ENCODE measurements at regions not wholly inside any gene's neighbourhood (a gene's known extent, or its start where the extent isn't known, plus 50 kb on each side); places are given as distances from the start of the nearest gene placed in this dataset.

DNA sequence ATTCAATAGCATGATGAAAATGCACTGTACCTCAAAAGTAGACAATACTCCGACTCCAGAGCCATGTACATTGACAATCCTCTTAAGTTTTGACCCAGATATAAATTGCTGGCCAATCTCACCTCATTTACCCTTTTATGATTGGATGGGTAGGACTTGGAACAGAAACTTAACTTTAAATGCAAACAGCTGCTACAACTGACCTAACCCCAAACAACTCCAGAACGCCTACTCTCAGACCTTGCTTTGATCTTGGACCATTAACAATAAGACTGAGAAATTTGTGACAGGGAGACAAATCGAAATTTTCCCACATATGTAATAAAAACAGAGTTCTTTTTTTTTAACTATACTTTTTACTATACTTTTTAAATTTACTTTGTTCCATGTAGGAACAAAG lies 200.5 kb upstream of the MCHR2 start:
- TF ChIP-seq, protein P1, sequence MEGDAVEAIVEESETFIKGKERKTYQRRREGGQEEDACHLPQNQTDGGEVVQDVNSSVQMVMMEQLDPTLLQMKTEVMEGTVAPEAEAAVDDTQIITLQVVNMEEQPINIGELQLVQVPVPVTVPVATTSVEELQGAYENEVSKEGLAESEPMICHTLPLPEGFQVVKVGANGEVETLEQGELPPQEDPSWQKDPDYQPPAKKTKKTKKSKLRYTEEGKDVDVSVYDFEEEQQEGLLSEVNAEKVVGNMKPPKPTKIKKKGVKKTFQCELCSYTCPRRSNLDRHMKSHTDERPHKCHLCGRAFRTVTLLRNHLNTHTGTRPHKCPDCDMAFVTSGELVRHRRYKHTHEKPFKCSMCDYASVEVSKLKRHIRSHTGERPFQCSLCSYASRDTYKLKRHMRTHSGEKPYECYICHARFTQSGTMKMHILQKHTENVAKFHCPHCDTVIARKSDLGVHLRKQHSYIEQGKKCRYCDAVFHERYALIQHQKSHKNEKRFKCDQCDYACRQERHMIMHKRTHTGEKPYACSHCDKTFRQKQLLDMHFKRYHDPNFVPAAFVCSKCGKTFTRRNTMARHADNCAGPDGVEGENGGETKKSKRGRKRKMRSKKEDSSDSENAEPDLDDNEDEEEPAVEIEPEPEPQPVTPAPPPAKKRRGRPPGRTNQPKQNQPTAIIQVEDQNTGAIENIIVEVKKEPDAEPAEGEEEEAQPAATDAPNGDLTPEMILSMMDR (conservative IDR thresholded peaks at IDR 0.05; ENCODE audit: low read depth), result no peak
- DNase-seq (ENCODE audit: low spot score), result no peak
- ChIA-PET CTCF (interaction anchor here (0.7 kb wide), 1 partner anchor 1590 kb away, joined by 4 read pairs; no protein-coding TSS in a partner anchor), POLR2A (ENCODE audit: low non-redundant PET) (no interaction called here)
- no peak overlapping the region for H3K27ac ChIP-seq

DNA sequence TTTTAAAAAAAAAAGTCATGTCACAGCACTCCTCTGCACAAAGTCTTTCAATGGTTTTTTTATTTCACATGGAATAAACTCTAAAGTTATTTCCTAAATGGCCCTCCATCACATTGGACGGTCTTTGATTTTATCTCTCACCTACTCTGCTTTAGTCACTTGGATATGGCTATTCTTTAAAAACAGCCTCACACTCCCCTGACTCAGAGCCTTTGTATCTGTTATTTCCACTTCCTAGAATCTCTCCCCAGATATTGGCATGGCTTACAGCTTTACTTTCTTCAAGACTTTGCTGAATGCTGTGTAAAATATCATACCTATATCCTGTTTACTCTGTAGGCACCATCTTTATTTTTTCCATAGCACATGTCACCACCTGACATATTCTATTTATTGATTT lies 194.7 kb upstream of the MCHR2 start:
- no peak for DNase-seq (ENCODE audit: low spot score)
- H3K27ac ChIP-seq, result no peak overlapping the region
- POLR2A ChIA-PET (ENCODE audit: low non-redundant PET), result no interaction called here
- CTCF ChIA-PET, result no interaction called here
- TF ChIP-seq, protein P1 (conservative IDR thresholded peaks at IDR 0.05; ENCODE audit: low read depth), result no peak

DNA sequence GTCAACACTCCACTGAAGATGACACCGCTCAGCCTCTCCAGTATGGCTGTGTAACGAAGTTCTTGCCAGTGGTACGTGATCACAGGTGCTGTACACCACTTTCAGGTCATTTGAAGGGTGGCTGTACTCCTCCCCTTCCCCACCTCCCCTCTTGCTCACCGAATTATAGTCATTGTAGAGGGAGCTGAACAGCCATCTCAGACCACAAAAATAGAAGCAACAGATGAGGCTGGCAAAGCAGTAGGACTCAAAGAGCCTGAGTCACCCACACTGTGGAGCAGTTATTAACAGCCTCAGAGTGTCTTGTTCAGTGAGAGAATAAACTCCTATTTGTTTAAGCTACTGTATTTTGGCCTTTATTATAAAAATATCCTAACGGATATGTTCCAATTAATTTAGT lies 192.5 kb upstream of the MCHR2 start:
- CTCF ChIA-PET, result interaction anchor here (0.6 to 1.3 kb wide), 3 partner anchors 10 to 580 kb away, joined by 3 to 4 read pairs (median 3); no protein-coding TSS in a partner anchor
- TF ChIP-seq, protein P1 (conservative IDR thresholded peaks at IDR 0.05; ENCODE audit: low read depth), result no peak
- POLR2A ChIA-PET (ENCODE audit: low non-redundant PET), result no interaction called here
- no peak for DNase-seq (ENCODE audit: low spot score)
- H3K27ac ChIP-seq, result no peak overlapping the region

DNA sequence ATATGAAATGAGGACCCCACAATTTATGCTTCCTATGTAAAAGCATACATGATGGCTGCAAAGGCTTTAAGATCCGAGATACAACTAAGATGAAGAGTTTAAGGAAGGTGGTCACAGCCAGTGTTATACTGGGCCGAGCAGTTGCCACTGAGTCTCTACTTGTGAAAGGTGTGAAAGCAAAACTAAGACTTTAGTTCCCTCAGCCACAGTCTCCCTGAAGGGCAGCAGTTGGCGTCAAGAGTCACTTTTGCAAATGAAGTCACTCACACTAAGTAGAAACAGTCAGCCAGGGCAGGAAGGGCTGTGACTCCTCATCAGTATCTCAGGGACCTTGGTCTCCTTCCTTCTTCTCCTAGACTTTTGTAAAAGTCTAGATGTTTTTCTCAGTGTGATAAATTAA lies 191.6 kb upstream of the MCHR2 start:
- TF ChIP-seq, protein P1 (conservative IDR thresholded peaks at IDR 0.05; ENCODE audit: low read depth), result no peak
- no peak overlapping the region for H3K27ac ChIP-seq
- POLR2A ChIA-PET (ENCODE audit: low non-redundant PET), result no interaction called here
- no peak for DNase-seq (ENCODE audit: low spot score)
- CTCF ChIA-PET, result no interaction called here

DNA sequence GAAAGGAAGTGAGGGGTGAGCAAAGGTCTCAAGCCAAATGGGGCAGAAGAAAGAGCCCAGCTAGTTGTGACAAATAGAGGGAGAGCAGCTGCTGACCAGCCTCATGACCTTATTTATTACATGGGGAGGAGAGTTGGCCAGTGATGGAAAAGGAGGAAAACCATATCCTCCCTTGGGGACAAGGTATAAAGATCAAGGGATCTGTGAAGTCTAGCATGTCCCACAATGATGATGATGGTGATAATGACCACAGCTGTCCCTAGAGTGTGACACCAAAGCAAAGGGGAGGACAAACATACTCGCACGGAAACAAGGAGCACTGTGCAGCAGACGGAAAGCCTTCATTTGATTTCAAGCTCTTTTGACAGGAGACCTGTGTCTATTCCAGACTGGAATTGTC lies 190.4 kb upstream of the MCHR2 start:
- ChIA-PET CTCF (interaction anchor here (1.0 kb wide), 1 partner anchor 10 kb away, joined by 3 read pairs; no protein-coding TSS in a partner anchor), POLR2A (ENCODE audit: low non-redundant PET) (no interaction called here)
- H3K27ac ChIP-seq, result no peak overlapping the region
- no peak for DNase-seq (ENCODE audit: low spot score)
- TF ChIP-seq, protein P1 (conservative IDR thresholded peaks at IDR 0.05; ENCODE audit: low read depth), result no peak

DNA sequence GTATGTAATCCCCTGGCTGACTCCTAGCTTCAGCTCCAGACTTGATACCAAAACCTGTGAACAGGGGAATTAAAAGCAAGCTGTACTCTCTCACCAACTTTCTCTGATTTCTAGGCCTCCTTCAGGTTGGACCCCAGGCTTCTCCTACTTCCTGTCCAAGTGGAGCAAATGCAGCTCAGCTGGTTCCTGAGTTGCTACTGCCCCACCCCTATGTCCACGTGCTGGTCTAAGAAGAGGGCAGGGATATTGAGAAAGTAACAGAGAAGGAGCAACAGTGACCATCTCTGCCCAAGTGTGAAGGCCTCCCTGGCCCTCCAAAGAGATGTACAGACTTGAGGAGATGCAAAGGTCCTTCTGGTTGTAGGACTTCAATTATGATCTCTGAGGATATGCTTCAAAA lies 188.3 kb upstream of the MCHR2 start:
- TF ChIP-seq, protein P1 (conservative IDR thresholded peaks at IDR 0.05; ENCODE audit: low read depth), result no peak
- H3K27ac ChIP-seq, result no peak overlapping the region
- POLR2A ChIA-PET (ENCODE audit: low non-redundant PET), result no interaction called here
- DNase-seq (ENCODE audit: low spot score), result no peak
- CTCF ChIA-PET, result interaction anchor here (0.6 kb wide), 1 partner anchor 135 kb away, joined by 3 read pairs; no protein-coding TSS in a partner anchor

DNA sequence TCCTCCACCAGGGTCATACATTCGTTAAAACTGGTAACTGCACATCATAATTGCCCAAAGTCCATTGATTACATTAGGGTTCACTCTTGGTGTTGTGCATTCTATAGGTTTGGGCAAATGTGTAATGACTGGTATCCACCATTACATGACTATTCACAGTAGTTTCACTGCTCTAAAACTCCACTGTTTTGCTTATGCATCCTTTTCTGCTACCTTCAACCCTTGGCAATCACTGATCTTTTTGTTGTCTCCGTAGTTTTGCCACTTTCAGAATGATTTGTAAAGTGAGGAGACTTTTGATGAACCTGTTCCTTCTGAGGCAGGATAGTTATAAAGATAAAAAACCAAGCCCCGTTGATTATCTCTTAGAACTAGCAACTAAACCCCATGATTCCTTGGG lies 187.3 kb upstream of the MCHR2 start:
- TF ChIP-seq, protein P1 (conservative IDR thresholded peaks at IDR 0.05; ENCODE audit: low read depth), result no peak
- DNase-seq (ENCODE audit: low spot score), result no peak
- CTCF ChIA-PET, result no interaction called here
- H3K27ac ChIP-seq, result no peak overlapping the region
- POLR2A ChIA-PET (ENCODE audit: low non-redundant PET), result no interaction called here
